K562 (cell line): ENCODE measurements at regions not wholly inside any gene's neighbourhood (a gene's known extent, or its start where the extent isn't known, plus 50 kb on each side); places are given as distances from the start of the nearest gene placed in this dataset.
"Not testable (repeated sequence)": the region's sequence is repeated elsewhere in the genome, so short reads cannot be mapped to it uniquely, and the experiment has no call there.

ENCODE experiments used
- ATAC-seq: fragments of 200-7000 bp; cut with Tn5 transposase; 3 replicates; pipeline ENCODE4 v1.9.1; 2020; ENCODE audit warnings: moderate library complexity
- BruUV-seq: library from RNA; stranded (reverse); fragments of 400-500 nt; replicated peaks from 2 replicates; lab custom pipeline; 2021; lab: Mats Ljungman, UMichigan
- CTCF ChIA-PET: fragments of 300-600 bp; formaldehyde crosslinking; extraction: SDS; loops from one replicate; lab custom pipeline; 2021; ENCODE audit warnings: low intra/inter-chr PET ratio; lab: Yijun Ruan, JAX
- POLR2A ChIA-PET: fragments of 300-600, 350-650 bp; sonication (Branson Sonifier 250); formaldehyde crosslinking; extraction: SDS; loops from one replicate; lab custom pipeline; 2021; ENCODE audit warnings: antibody characterized with exemption, inconsistent platforms; lab: Yijun Ruan, JAX
- DNase-seq, 4 experiments: peaks; one replicate each; pipeline versions ENCODE4 v3.0.0 to v3.0.0-alpha.2; 2011 to 2018; ENCODE audit warnings: low spot score in 3 of 4, mixed read lengths in 3 of 4; ENCODE audit errors: extremely low read depth in 1 of 4
- FAIRE-seq: peaks from 2 replicates; lab custom pipeline; 2011; peaks lifted over from hg19 to GRCh38; lab: Jason Lieb, UNC
- H2AFZ ChIP-seq: 2 replicates; pipeline ENCODE4 v1.6.0; 2011; ENCODE audit warnings: low read depth, low read length, control low read depth, inconsistent platforms
- H3K27ac ChIP-seq: fragments of 200-600 bp; 3 replicates; pipeline ENCODE4 v1.8.0; 2011; ENCODE audit warnings: low read depth, mild to moderate bottlenecking, control low read depth, inconsistent platforms, low read length, moderate library complexity, mixed read lengths; ENCODE audit errors: extremely low read depth
- H3K27me3 ChIP-seq, 2 experiments: fragments of 300-600 bp in 1 of 2; 2 replicates in 1 of 2; 3 replicates in 1 of 2; pipeline versions ENCODE4 v1.6.0 to v1.8.0; 2011; ENCODE audit warnings: inconsistent platforms in 2 of 2, low read length in 2 of 2, mild to moderate bottlenecking in 1 of 2, mixed read lengths in 1 of 2, moderate library complexity in 1 of 2; ENCODE audit not compliant: control insufficient read depth in 2 of 2, insufficient read depth in 2 of 2
- H3K36me3 ChIP-seq: fragments of 300-600 bp; 3 replicates; pipeline ENCODE4 v1.8.0; 2011; ENCODE audit warnings: mild to moderate bottlenecking, low read length, inconsistent platforms; ENCODE audit not compliant: control insufficient read depth, insufficient read depth
- H3K4me1 ChIP-seq, 2 experiments: fragments of 200-600 bp in 1 of 2; replicated peaks in 1 of 2; 2 replicates in 1 of 2; 3 replicates in 1 of 2; pipeline versions ENCODE4 v1.5.1 to v1.8.0; 2011; ENCODE audit warnings: inconsistent platforms in 2 of 2, low read length in 2 of 2, mild to moderate bottlenecking in 1 of 2, mixed read lengths in 1 of 2, moderate library complexity in 1 of 2; ENCODE audit not compliant: control insufficient read depth in 2 of 2, insufficient read depth in 2 of 2
- H3K4me2 ChIP-seq: 2 replicates; pipeline ENCODE4 v1.6.1; 2011; ENCODE audit warnings: low read length, control low read depth, inconsistent platforms, mixed read lengths; ENCODE audit not compliant: insufficient read depth
- H3K4me3 ChIP-seq: fragments of 200-600 bp; sonication (generic), shearing (Covaris generic); 2 replicates; pipeline ENCODE4 v1.5.1; 2016; ENCODE audit warnings: control low read depth, inconsistent platforms
- H3K79me2 ChIP-seq: fragments of 200-600 bp; 3 replicates; pipeline ENCODE4 v1.8.0; 2011; ENCODE audit warnings: low read length, inconsistent platforms; ENCODE audit not compliant: control insufficient read depth, insufficient read depth
- H3K9ac ChIP-seq, 2 experiments: 2 replicates each; pipeline versions ENCODE4 v1.6.0 to v1.6.1; 2011; ENCODE audit warnings: low read depth in 2 of 2, low read length in 2 of 2, control low read depth in 1 of 2, inconsistent platforms in 1 of 2, mild to moderate bottlenecking in 1 of 2, mixed read lengths in 1 of 2; ENCODE audit not compliant: insufficient read depth in 1 of 2
- H3K9me1 ChIP-seq: one replicate; pipeline ENCODE4 v1.6.0; 2011; ENCODE audit warnings: inconsistent platforms, mild to moderate bottlenecking, low read length, moderate library complexity; ENCODE audit not compliant: control insufficient read depth, insufficient read depth
- H3K9me3 ChIP-seq: replicated peaks from 2 replicates; pipeline ENCODE4 v1.5.1; 2011; ENCODE audit warnings: low read depth, low read length, inconsistent platforms; ENCODE audit not compliant: control insufficient read depth, insufficient read depth
- H4K20me1 ChIP-seq: replicated peaks from 2 replicates; pipeline ENCODE4 v1.6.1; 2011; ENCODE audit warnings: low read length, inconsistent platforms, mixed read lengths; ENCODE audit not compliant: control insufficient read depth, insufficient read depth
- POLR2AphosphoS5 ChIP-seq: IDR thresholded peaks from 2 replicates; pipeline ENCODE4 v1.6.1; 2011; ENCODE audit warnings: mild to moderate bottlenecking, low read depth, low read length, moderate library complexity; ENCODE audit not compliant: control insufficient read depth, insufficient read depth
- YY1 ChIP-seq, 3 experiments: IDR thresholded peaks; 2 replicates each; pipeline ENCODE4 v1.6.1; 2011; ENCODE audit warnings: low read length in 2 of 3, mild to moderate bottlenecking in 2 of 3, moderate library complexity in 2 of 3, borderline replicate concordance in 1 of 3, control low read depth in 1 of 3, low read depth in 1 of 3; ENCODE audit not compliant: insufficient read depth in 3 of 3, insufficient replicate concordance in 2 of 3, control insufficient read depth in 1 of 3, insufficient read length in 1 of 3; ENCODE audit errors: extremely low read depth in 1 of 3
- WGBS: fragments of 100-300 bp; shearing (Covaris generic); methylation state at CpG from one replicate; pipeline ENCODE4 v1.1.6; 2016; ENCODE audit warnings: low coverage, mixed read lengths; ENCODE audit not compliant: insufficient coverage; ENCODE audit errors: missing lambda C conversion rate; 5-methylcytosine and 5-hydroxymethylcytosine counted together
- in situ Hi-C: fragments of 300-500 bp; cut with MboI; formaldehyde crosslinking; loops from 4 replicates; pipeline ENCODE4 v1.15.0; 2018; ENCODE audit warnings: inconsistent platforms, mixed read lengths
- intact Hi-C: fragments of 100-400 bp; cut with micrococcal nuclease; formaldehyde crosslinking; loops from 2 replicates; pipeline ENCODE4 v1.14.2; 2022
- TF ChIP-seq, protein P1 (sequence below), 3 experiments: IDR thresholded peaks in 2 of 3; conservative IDR thresholded peaks in 1 of 3; 2 replicates each; pipeline ENCODE4 v1.5.1; 2011 to 2012; ENCODE audit warnings: low read length in 3 of 3, mild to moderate bottlenecking in 3 of 3, control low read depth in 2 of 3, improper control_type of control experiment in 1 of 3, inconsistent platforms in 1 of 3, low read depth in 1 of 3, mixed read lengths in 1 of 3, moderate library complexity in 1 of 3; ENCODE audit not compliant: insufficient read depth in 2 of 3

GRCh38 chr9:118695249-118695648, 674.0 kb downstream of the BRINP1 start:
- POLR2A ChIA-PET, intact Hi-C loops, H4K20me1 ChIP-seq, BruUV-seq, CTCF ChIA-PET, H2AFZ ChIP-seq, H3K79me2 ChIP-seq, H3K9ac ChIP-seq, H3K27ac ChIP-seq, DNase-seq, H3K9me3 ChIP-seq, H3K27me3 ChIP-seq, H3K4me1 ChIP-seq, ATAC-seq, FAIRE-seq, H3K9me1 ChIP-seq, H3K36me3 ChIP-seq, H3K4me2 ChIP-seq, in situ Hi-C loops, H3K4me3 ChIP-seq: not testable (repeated sequence)
- 1% methylated on average over 23 of the region's 23 CpGs for WGBS

DNA sequence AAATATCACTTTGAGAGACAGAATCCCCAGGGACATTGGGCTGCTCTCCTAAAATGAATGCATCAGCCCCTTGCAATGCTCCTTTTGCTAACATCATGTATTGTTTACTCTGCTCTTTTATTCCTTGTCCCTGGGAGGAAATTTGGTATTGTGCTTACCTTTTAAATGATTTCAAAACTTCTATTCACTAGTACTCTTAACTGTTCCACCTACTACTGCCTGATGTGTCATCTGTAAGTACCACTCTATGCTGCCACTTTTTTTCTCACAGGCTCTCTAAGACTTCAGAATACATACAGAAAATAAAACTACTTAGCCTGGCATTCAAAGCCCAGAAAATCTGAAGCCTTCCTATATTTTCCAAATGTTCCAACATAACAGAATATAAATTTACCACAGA, 667.2 kb downstream of the BRINP1 start:
- H3K4me2 ChIP-seq: no peak overlapping the region
- no peak overlapping the region for H3K4me3 ChIP-seq
- no peak overlapping the region for H3K9ac ChIP-seq
- no peak overlapping the region for H2AFZ ChIP-seq
- BruUV-seq: no TSS peak
- H3K4me1 ChIP-seq: no peaks in the 10 kb centered on the region
- ATAC-seq (no peak), FAIRE-seq (no peak), DNase-seq (no peak)
- TF ChIP-seq YY1 (IDR thresholded peaks at IDR 0.05; ENCODE audit: borderline replicate concordance in 1 of 3, control insufficient read depth in 1 of 3, extremely low read depth in 1 of 3, insufficient read depth in 3 of 3, insufficient read length in 1 of 3, insufficient replicate concordance in 2 of 3, low read depth in 1 of 3, low read length in 2 of 3): no peak
- no peak for TF ChIP-seq POLR2AphosphoS5
- TF ChIP-seq, protein P1, sequence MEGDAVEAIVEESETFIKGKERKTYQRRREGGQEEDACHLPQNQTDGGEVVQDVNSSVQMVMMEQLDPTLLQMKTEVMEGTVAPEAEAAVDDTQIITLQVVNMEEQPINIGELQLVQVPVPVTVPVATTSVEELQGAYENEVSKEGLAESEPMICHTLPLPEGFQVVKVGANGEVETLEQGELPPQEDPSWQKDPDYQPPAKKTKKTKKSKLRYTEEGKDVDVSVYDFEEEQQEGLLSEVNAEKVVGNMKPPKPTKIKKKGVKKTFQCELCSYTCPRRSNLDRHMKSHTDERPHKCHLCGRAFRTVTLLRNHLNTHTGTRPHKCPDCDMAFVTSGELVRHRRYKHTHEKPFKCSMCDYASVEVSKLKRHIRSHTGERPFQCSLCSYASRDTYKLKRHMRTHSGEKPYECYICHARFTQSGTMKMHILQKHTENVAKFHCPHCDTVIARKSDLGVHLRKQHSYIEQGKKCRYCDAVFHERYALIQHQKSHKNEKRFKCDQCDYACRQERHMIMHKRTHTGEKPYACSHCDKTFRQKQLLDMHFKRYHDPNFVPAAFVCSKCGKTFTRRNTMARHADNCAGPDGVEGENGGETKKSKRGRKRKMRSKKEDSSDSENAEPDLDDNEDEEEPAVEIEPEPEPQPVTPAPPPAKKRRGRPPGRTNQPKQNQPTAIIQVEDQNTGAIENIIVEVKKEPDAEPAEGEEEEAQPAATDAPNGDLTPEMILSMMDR (IDR thresholded peaks at IDR 0.05 in 2 of 3, conservative IDR thresholded peaks at IDR 0.05 in 1 of 3; ENCODE audit: insufficient read depth in 2 of 3, low read depth in 1 of 3, low read length in 3 of 3): no peak
- H3K27ac ChIP-seq: no peak overlapping the region
- intact Hi-C loops (no loop called here), in situ Hi-C loops (no loop called here)
- POLR2A ChIA-PET: no interaction called here
- H3K79me2 ChIP-seq: no peaks in the 10 kb centered on the region
- CTCF ChIA-PET: no interaction called here
- H3K27me3 ChIP-seq: no peaks in the 10 kb centered on the region
- no peaks in the 10 kb centered on the region for H3K9me1 ChIP-seq
- H3K36me3 ChIP-seq: no peaks in the 10 kb centered on the region
- no peaks in the 10 kb centered on the region for H4K20me1 ChIP-seq
- no peaks in the 10 kb centered on the region for H3K9me3 ChIP-seq
